NCI-H1436 (cell line): ENCODE measurements at regions not wholly inside any gene's neighbourhood (a gene's known extent, or its start where the extent isn't known, plus 50 kb on each side); places are given as distances from the start of the nearest gene placed in this dataset.
"Not testable (repeated sequence)": the region's sequence is repeated elsewhere in the genome, so short reads cannot be mapped to it uniquely, and the experiment has no call there.

Experiments used
- DNase-seq: peaks from one replicate; lab custom pipeline; 2025; lab: John Stamatoyannopoulos, UW

GRCh38 chr2:75326645-75327044 is 127.3 kb upstream of the TACR1 start:
- DNase-seq, result no peak

- no peak for DNase-seq
These were observed 126.3 kb upstream of the TACR1 start for GRCh38 chr2:75325594-75325993.

- no peak for DNase-seq
These were observed 125.6 kb upstream of the TACR1 start for GRCh38 chr2:75324861-75325284.

GRCh38 chr2:75324141-75324540 is 124.8 kb upstream of the TACR1 start:
- DNase-seq, result no peak

GRCh38 chr2:75321599-75321922 is 122.2 kb upstream of the TACR1 start:
- DNase-seq, result no peak

GRCh38 chr2:75320898-75321598 is 121.7 kb upstream of the TACR1 start:
- no peak for DNase-seq

GRCh38 chr2:75319951-75320350 is 120.6 kb upstream of the TACR1 start:
- DNase-seq, result no peak

GRCh38 chr2:75317802-75318201 is 118.5 kb upstream of the TACR1 start:
- DNase-seq, result no peak

GRCh38 chr2:75317316-75317715 is 118.0 kb upstream of the TACR1 start:
- DNase-seq, result no peak

GRCh38 chr2:75315436-75315835 is 116.1 kb upstream of the TACR1 start:
- DNase-seq, result no peak

GRCh38 chr2:75311993-75312392 is 112.7 kb upstream of the TACR1 start:
- no peak for DNase-seq

- DNase-seq, result no peak
These were observed 112.2 kb upstream of the TACR1 start for GRCh38 chr2:75311521-75311920.

- no peak for DNase-seq
These were observed 111.6 kb upstream of the TACR1 start for GRCh38 chr2:75310876-75311275.

- no peak for DNase-seq
These were observed 110.5 kb upstream of the TACR1 start for GRCh38 chr2:75309596-75310463.

- DNase-seq, result no peak
These were observed 103.9 kb upstream of the TACR1 start for GRCh38 chr2:75303227-75303626.

GRCh38 chr2:75294362-75294761 is 95.0 kb upstream of the TACR1 start:
- DNase-seq, result no peak

GRCh38 chr2:75292826-75293225 is 93.5 kb upstream of the TACR1 start:
- no peak for DNase-seq

GRCh38 chr2:75290600-75291150 is 91.4 kb upstream of the TACR1 start:
- no peak for DNase-seq

- DNase-seq, result no peak
These were observed 90.5 kb upstream of the TACR1 start for GRCh38 chr2:75289771-75290170.

- DNase-seq, result not testable (repeated sequence)
These were observed 89.9 kb upstream of the TACR1 start for GRCh38 chr2:75289178-75289577.

- no peak for DNase-seq
These were observed 89.4 kb upstream of the TACR1 start for GRCh38 chr2:75288760-75289159.

GRCh38 chr2:75287624-75288316 is 88.5 kb upstream of the TACR1 start:
- DNase-seq, result no peak

- DNase-seq, result no peak
These were observed 85.0 kb upstream of the TACR1 start for GRCh38 chr2:75284345-75284744.
